Epithelial cell of proximal tubule (primary cell): ENCODE measurements at regions not wholly inside any gene's neighbourhood (a gene's known extent, or its start where the extent isn't known, plus 50 kb on each side); places are given as distances from the start of the nearest gene placed in this dataset.

ENCODE experiments used
- DNase-seq: peaks from one replicate; pipeline ENCODE4 v3.0.0-alpha.2; 2011; ENCODE audit warnings: low read depth
- H3K4me3 ChIP-seq: 2 replicates; pipeline ENCODE4 v1.5.1; 2011; ENCODE audit warnings: low read depth, mild to moderate bottlenecking, low read length
- CTCF ChIP-seq: conservative IDR thresholded peaks from 2 replicates; pipeline ENCODE4 v1.5.1; 2012; ENCODE audit warnings: low read depth, mild to moderate bottlenecking, low read length

GRCh38 chr1:188462837-188463236 lies 1634.1 kb downstream of the PLA2G4A start:
- TF ChIP-seq CTCF: no peak
- H3K4me3 ChIP-seq: no peak overlapping the region
- DNase-seq: no peak

DNA sequence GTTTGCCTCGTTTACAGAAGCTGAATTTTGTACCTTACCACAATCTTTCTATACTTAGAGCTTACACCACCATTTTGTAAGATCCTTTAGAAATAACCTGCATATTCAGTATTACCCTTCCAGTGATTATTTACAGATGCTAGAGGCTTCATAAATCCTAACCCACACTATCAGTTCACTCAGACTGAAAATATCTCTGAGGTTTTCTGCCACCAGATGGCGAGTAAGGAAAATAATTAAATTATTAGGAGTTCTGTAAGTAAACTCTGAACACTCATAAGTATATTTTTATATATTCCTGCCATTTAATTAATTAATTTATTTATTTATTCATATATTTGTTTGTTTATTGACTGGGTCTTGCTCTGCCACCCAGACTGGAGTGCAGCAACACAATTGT lies 1635.2 kb downstream of the PLA2G4A start:
- DNase-seq: no peak
- H3K4me3 ChIP-seq: no peak overlapping the region
- no peak for TF ChIP-seq CTCF

DNA sequence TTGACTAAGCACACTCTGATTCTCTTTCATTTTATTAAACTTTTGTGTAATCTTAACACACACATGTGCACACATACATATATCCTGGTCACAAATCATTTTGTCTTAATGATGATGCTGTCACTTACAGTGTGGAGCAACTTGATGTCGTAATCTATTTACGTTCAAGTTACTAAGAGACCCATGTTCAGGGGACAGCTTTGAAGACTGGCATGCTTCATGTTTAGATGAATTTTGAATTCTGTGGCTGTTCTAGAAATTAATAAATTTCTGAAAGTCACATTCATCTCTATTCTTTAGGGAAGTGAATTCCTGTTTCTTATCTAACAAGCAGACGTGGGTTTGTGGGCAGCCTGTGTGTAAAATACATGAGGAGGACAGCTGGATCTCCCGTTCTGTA lies 1637.8 kb downstream of the PLA2G4A start:
- H3K4me3 ChIP-seq: no peak overlapping the region
- no peak for DNase-seq
- no peak for TF ChIP-seq CTCF

DNA sequence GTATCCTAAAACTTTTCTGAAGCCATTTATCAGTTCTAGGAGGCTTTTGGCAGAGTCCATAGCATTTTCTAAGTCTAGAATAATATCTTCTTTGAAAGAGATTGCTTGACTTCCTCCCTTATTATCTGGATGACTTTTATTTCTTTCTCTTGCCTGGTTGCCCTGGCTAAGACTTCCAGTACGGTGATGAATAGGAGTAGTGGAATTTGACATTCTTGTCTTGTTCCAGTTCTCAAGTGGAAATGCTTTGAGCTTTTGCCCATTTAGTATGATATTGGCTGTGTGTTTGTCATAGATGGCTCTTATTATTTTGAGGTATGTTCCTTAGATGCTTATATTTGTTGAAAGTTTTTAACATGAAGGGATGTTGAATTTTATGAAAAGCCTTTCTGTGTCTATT lies 1647.9 kb downstream of the PLA2G4A start:
- no peak for DNase-seq
- H3K4me3 ChIP-seq: no peak overlapping the region
- no peak for TF ChIP-seq CTCF

DNA sequence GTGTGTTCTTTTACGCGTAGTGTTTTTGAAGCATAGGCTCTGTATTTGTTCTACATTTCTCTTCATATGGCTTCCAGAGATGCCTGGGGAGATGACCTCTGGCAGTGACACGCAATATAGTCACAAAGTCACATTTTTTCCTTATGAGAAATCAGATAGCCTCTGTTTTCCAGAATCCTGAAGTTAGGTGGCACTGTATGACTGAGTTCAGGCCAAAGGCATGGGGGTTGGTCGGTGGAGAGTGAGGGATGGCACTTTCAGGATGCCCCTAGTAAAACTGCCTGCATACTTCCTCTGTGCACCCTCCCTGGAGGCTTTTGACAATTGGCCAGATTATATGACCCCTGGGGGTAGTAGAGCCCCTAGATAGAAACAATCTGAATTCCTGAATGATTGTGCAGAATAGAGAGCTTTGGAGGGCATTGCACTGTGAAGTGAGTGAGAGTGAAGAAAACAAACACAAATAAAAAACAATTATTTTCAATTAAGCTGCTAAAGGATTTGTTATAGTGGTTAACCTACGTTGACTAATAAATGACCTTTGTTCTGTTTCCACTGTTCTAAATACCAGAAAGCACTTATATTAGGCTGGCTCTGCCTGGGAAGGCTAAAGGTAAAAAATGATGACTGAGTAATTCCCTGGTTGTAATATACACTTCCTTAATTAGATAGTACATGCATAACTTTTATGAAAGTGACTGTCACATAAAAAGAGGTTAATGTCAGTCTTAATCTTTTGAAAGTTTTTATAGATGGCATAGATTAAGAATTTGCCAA lies 1660.8 kb downstream of the PLA2G4A start:
- peak; percentile 20 for TF ChIP-seq CTCF
- DNase-seq: no peak
- no peak overlapping the region for H3K4me3 ChIP-seq

GRCh38 chr1:188496506-188496905 lies 1667.8 kb downstream of the PLA2G4A start:
- no peak overlapping the region for H3K4me3 ChIP-seq
- no peak for DNase-seq
- TF ChIP-seq CTCF: no peak

- TF ChIP-seq CTCF: no peak
- no peak overlapping the region for H3K4me3 ChIP-seq
- DNase-seq: no peak
Measured at GRCh38 chr1:188497020-188497419, 1668.3 kb downstream of the PLA2G4A start.
